Psoas muscle (tissue), 7 donors: ENCODE measurements at regions not wholly inside any gene's neighbourhood (a gene's known extent, or its start where the extent isn't known, plus 50 kb on each side); places are given as distances from the start of the nearest gene placed in this dataset.
"Not testable (repeated sequence)": the region's sequence is repeated elsewhere in the genome, so short reads cannot be mapped to it uniquely, and the experiment has no call there.

Experiments used
- ATAC-seq, 4 donors: fragments of 200-7000 bp; cut with Tn5 transposase; one replicate each; pipeline ENCODE4 v1.9.1; 2020; ENCODE audit warnings: moderate library complexity in 3 of 4, mild to moderate bottlenecking in 2 of 4
- DNase-seq, 2 donors: peaks; one replicate each; pipeline ENCODE4 v3.0.0-alpha.2; 2020
- H3K27ac ChIP-seq: fragments of 200-600 bp; one replicate; pipeline ENCODE4 v1.8.0; 2022
- H3K27me3 ChIP-seq, 3 donors: fragments of 200-600 bp in 1 of 3; one replicate each; pipeline versions ENCODE4 v1.6.1 to v1.8.0; 2013 to 2022; ENCODE audit warnings: low read length in 2 of 3, mild to moderate bottlenecking in 2 of 3, moderate library complexity in 1 of 3; ENCODE audit not compliant: insufficient read depth in 3 of 3
- H3K36me3 ChIP-seq, 2 donors: fragments of 200-600 bp in 1 of 2; one replicate each; pipeline versions ENCODE4 v1.6.1 to v1.8.0; 2013 to 2022; ENCODE audit warnings: low read depth in 1 of 2, mild to moderate bottlenecking in 1 of 2, moderate library complexity in 1 of 2; ENCODE audit not compliant: insufficient read depth in 1 of 2
- H3K4me1 ChIP-seq: fragments of 200-600 bp; one replicate; pipeline ENCODE4 v1.8.0; 2022
- H3K4me3 ChIP-seq: fragments of 200-600 bp; one replicate; pipeline ENCODE4 v1.8.0; 2022; ENCODE audit warnings: mild to moderate bottlenecking
- H3K9me3 ChIP-seq: fragments of 200-600 bp; one replicate; pipeline ENCODE4 v1.8.0; 2022
- WGBS, 3 donors: extraction: QIAGEN DNeasy Blood & Tissue Kit; methylation state at CpG; one replicate each; pipeline versions ENCODE4 v1.1.6 to v1.1.7; 2013; 5-methylcytosine and 5-hydroxymethylcytosine counted together
- intact Hi-C, 2 donors: fragments of 100-400 bp; cut with DNase I; formaldehyde crosslinking; loops; one replicate each; pipeline versions ENCODE4 v1.11.0 to v1.14.2; 2022
- TF ChIP-seq, protein P1 (sequence below): fragments of 200-600 bp; IDR thresholded peaks from one replicate; pipeline ENCODE4 v1.8.0; 2022; ENCODE audit warnings: antibody characterized with exemption
- donor health status: healthy with polysubstance abuse.
- donor health status: DM: no; HTN: no; CAD: no; lungs with moderate emphysema.
- donor health status: Bipolar disorder and iron deficiency.
- donor health status: healthy.
- donor health status: DM: yes; HTN: yes; CAD: no.
- donor health status: DM: no; HTN: no; CAD: no.
- donor health status: DM: yes; HTN: yes; CAD: no.

DNA sequence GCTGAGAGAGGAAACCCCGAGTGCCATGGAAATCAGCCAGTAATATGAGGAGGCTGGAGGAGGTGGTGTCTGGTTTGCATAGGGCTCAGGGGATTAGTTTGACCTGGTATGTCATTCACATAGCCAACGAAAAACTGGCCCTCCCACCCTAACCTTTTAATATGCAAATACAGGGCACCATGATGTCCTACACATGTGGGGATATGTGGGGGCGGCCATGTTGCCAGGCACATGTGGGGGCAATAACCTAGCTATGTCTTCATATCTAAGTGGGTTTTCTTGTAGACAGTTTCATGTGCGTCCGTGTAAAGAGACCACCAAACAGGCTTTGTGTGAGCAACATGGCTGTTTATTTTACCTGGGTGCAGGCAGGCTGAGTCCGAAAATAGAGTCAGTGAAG is 110.1 kb downstream of the MOBP start:
- no peak overlapping the region for H3K27ac ChIP-seq
- DNase-seq (no peak), ATAC-seq (no peak)
- H3K27me3 ChIP-seq, result no peaks in the 10 kb centered on the region
- no peaks in the 10 kb centered on the region for H3K36me3 ChIP-seq
- intact Hi-C loops, result no loop called here
- TF ChIP-seq, protein P1, sequence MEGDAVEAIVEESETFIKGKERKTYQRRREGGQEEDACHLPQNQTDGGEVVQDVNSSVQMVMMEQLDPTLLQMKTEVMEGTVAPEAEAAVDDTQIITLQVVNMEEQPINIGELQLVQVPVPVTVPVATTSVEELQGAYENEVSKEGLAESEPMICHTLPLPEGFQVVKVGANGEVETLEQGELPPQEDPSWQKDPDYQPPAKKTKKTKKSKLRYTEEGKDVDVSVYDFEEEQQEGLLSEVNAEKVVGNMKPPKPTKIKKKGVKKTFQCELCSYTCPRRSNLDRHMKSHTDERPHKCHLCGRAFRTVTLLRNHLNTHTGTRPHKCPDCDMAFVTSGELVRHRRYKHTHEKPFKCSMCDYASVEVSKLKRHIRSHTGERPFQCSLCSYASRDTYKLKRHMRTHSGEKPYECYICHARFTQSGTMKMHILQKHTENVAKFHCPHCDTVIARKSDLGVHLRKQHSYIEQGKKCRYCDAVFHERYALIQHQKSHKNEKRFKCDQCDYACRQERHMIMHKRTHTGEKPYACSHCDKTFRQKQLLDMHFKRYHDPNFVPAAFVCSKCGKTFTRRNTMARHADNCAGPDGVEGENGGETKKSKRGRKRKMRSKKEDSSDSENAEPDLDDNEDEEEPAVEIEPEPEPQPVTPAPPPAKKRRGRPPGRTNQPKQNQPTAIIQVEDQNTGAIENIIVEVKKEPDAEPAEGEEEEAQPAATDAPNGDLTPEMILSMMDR, result no peak
- no peaks in the 10 kb centered on the region for H3K9me3 ChIP-seq
- no peaks in the 10 kb centered on the region for H3K4me1 ChIP-seq
- WGBS, 3 donors, result 61 to 65% (median 63%) methylated on average over 6 of the region's 6 CpGs
- no peak overlapping the region for H3K4me3 ChIP-seq

DNA sequence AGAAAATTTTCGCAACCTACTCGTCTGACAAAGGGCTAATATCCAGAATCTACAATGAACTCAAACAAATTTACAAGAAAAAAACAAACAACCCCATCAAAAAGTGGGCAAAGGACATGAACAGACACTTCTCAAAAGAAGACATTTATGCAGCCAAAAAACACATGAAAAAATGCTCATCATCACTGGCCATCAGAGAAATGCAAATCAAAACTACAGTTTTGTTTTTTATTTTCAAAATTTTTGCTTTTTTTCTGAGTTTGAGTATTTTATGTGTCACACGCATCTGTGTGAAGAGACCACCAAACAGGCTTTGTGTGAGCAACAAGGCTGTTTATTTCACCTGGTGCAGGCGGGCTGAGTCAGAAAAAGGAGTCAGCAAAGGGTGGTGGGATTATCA is 118.7 kb downstream of the MOBP start:
- H3K27me3 ChIP-seq, H3K4me1 ChIP-seq, ATAC-seq, H3K36me3 ChIP-seq, H3K27ac ChIP-seq, DNase-seq, H3K9me3 ChIP-seq, H3K4me3 ChIP-seq: not testable (repeated sequence)
- intact Hi-C loops, result loop anchor here in 1 of 2 donors (10.0 kb wide), 1 partner anchor 1389 kb away; no protein-coding TSS in a partner anchor
- WGBS, 3 donors, result 84 to 94% (median 89%) methylated on average over 2 of the region's 4 CpGs

DNA sequence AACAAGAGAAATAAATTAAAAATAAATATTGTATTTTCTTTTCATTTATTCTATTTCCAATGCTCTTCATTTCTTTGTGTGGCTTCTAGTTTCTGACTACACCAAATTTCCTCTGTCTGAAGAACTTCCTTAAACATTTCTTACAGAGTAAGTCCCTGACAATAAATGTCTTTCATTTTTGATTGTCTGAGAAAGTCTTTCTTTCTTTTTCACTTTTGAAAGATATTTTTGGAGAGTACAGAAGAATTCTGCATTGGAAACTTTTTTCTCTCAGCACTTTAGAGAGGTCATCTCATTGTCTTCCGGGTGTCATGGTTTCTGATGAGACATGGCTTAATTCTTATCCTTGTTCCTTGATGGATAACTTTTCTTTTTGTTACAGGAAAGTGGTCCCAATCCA is 119.6 kb downstream of the MOBP start:
- no peaks in the 10 kb centered on the region for H3K9me3 ChIP-seq
- TF ChIP-seq, protein P1, result no peak
- H3K27ac ChIP-seq, result no peak overlapping the region
- no peaks in the 10 kb centered on the region for H3K27me3 ChIP-seq
- DNase-seq (no peak), ATAC-seq (no peak)
- WGBS, 3 donors, result 81 to 88% (median 83%) methylated on average over 1 of the region's 1 CpG
- H3K4me3 ChIP-seq, result no peak overlapping the region
- intact Hi-C loops, result loop anchor here in 1 of 2 donors (10.0 kb wide), 1 partner anchor 1388 kb away; no protein-coding TSS in a partner anchor
- no peaks in the 10 kb centered on the region for H3K4me1 ChIP-seq
- H3K36me3 ChIP-seq, result no peaks in the 10 kb centered on the region

DNA sequence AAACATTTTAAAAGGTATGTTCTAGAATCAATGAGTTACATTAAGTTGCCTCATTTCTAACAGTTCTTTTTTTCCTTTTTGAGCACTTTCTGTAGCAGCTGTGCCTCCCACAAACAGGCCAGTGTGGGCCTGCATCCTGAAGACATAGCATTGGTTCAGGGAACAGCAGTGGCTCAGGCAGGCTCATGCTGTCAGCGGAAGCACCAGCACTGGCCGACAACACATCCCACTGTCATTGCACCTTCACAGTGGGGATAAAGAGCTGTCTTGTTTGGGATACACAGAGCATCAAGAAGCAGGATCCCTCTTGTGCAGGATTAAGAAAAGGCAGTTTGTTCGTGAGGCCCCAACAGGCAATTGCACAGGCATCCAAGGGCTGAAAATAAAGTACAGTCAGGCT is 123.3 kb downstream of the MOBP start:
- no peak overlapping the region for H3K27ac ChIP-seq
- no peaks in the 10 kb centered on the region for H3K27me3 ChIP-seq
- intact Hi-C loops, result no loop called here
- TF ChIP-seq, protein P1, result no peak
- H3K9me3 ChIP-seq, result no peaks in the 10 kb centered on the region
- H3K4me1 ChIP-seq, result no peaks in the 10 kb centered on the region
- no peaks in the 10 kb centered on the region for H3K36me3 ChIP-seq
- DNase-seq, result no peak
- ATAC-seq, result no peak
- H3K4me3 ChIP-seq, result no peak overlapping the region
- WGBS, 3 donors, result 80 to 81% (median 80%) methylated on average over 3 of the region's 3 CpGs

DNA sequence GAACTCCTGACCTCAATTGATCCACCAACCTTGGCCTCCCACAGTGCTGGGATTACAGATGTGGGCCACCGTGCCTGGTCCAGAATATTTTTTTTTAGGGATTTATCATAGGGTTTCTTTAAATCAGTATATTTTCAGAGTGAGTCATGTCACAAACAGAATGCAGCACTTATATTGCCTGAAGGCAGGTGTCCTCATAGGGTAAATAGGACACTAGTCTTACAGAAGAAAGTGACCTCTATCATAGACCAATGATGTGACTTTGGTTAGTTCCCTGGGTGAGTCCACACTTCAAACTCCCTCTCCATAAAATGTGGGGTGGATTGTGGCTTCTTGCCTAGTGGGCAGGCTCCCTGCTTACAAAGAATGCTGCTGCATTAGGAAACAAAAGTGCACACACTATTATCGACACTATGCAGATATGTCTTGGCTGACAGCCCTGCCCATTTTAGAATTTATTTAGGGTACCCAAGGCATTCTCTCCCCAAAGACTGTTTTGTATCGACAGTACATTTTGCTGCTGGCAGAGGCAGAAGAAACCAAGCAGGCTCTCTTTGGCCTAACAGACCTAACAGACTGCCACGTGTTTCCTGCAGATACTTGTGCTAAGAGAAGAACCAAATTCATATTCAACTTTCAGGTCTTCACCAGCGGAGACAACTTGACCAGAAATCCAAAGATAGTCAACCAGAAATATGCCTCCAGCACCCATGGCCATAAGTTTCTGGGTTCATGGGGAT is 125.0 kb downstream of the MOBP start:
- no peak overlapping the region for H3K27ac ChIP-seq
- no peaks in the 10 kb centered on the region for H3K27me3 ChIP-seq
- 65 to 76% (median 71%) methylated on average over 5 of the region's 5 CpGs for WGBS, 3 donors
- TF ChIP-seq, protein P1, result no peak
- ATAC-seq (no peak), DNase-seq (no peak)
- intact Hi-C loops, result no loop called here
- H3K36me3 ChIP-seq, result no peaks in the 10 kb centered on the region
- no peak overlapping the region for H3K4me3 ChIP-seq
- no peaks in the 10 kb centered on the region for H3K9me3 ChIP-seq
- no peaks in the 10 kb centered on the region for H3K4me1 ChIP-seq
